ENCODE measurements at regions not wholly inside any gene's neighbourhood (a gene's known extent, or its start where the extent isn't known, plus 50 kb on each side); places are given as distances from the start of the nearest gene placed in this dataset.

GRCh38 chr12:19908830-19909229 lies 459.5 kb upstream of the PDE3A start:
- Histone ChIP-seq H3K79me1 (ENCODE audit: low read depth in 1 of 2, low read length in 2 of 2) (no peaks in the 10 kb centered on the region), H3K18ac (ENCODE audit: low read depth, low read length) (no peak overlapping the region), H4K5ac (ENCODE audit: low read depth, low read length) (no peak overlapping the region), H2BK20ac (ENCODE audit: low read depth, low read length) (no peak overlapping the region), H3K23ac (ENCODE audit: low read depth, low read length) (no peak overlapping the region), H3K14ac (replicated peaks; ENCODE audit: low read depth, low read length) (no peak overlapping the region), H3K9me1 (ENCODE audit: insufficient read depth, low read length) (no peaks in the 10 kb centered on the region), H2AK9ac (replicated peaks; ENCODE audit: low read depth, low read length, poor library complexity) (no peak overlapping the region), H4K91ac (ENCODE audit: insufficient read depth, low read depth, low read length) (no peak overlapping the region), H3K27ac (ENCODE audit: insufficient read depth, low read length) (no peak overlapping the region), H4K20me1 (ENCODE audit: insufficient read depth, low read length) (no peaks in the 10 kb centered on the region), H2BK120ac (ENCODE audit: low read depth, low read length) (no peak overlapping the region), H3K4ac (ENCODE audit: low read depth, low read length) (no peak overlapping the region), H2AK5ac (ENCODE audit: low read depth, low read length) (no peak overlapping the region), H3K9me3 (ENCODE audit: control insufficient read depth, insufficient read depth, low read length) (no peaks in the 10 kb centered on the region), H4K8ac (ENCODE audit: low read depth in 2 of 2, low read length in 2 of 2) (no peak overlapping the region), H3K4me1 (ENCODE audit: control insufficient read depth, insufficient read depth, low read length) (no peaks in the 10 kb centered on the region), H3K9ac (ENCODE audit: low read depth, low read length) (no peak overlapping the region), H3K36me3 (ENCODE audit: control insufficient read depth, insufficient read depth, low read length) (no peaks in the 10 kb centered on the region), H3K4me2 (ENCODE audit: low read depth, low read length) (no peak overlapping the region), H2BK15ac (ENCODE audit: low read depth, low read length) (no peak overlapping the region), H3K56ac (ENCODE audit: extremely low read depth, insufficient read depth, low read length) (no peak overlapping the region), H3K4me3 (ENCODE audit: insufficient read depth, low read depth, low read length) (no peak overlapping the region), H2BK5ac (ENCODE audit: low read depth, low read length, poor library complexity, severe bottlenecking) (no peak overlapping the region), H3K27me3 (ENCODE audit: control insufficient read depth, insufficient read depth, low read length) (no peaks in the 10 kb centered on the region), H2AFZ (replicated peaks; ENCODE audit: low read length, poor library complexity) (no peak overlapping the region)
- ChIA-PET CTCF (no interaction called here), POLR2A (ENCODE audit: unreplicated experiment) (interaction anchor here (0.6 kb wide), 1 partner anchor 264 kb away, joined by 3 read pairs; no protein-coding TSS in a partner anchor)
- no CpG with 5 or more reads among the region's 3 CpGs for WGBS, 2 experiments (ENCODE audit: extremely low coverage in 2 of 2, insufficient read length in 1 of 2)
- no peak for ATAC-seq (ENCODE audit: low read depth)
- BruUV-seq (replicated peaks): no TSS peak
- TF ChIP-seq, protein P1, sequence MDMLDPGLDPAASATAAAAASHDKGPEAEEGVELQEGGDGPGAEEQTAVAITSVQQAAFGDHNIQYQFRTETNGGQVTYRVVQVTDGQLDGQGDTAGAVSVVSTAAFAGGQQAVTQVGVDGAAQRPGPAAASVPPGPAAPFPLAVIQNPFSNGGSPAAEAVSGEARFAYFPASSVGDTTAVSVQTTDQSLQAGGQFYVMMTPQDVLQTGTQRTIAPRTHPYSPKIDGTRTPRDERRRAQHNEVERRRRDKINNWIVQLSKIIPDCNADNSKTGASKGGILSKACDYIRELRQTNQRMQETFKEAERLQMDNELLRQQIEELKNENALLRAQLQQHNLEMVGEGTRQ (IDR thresholded peaks at IDR 0.05; ENCODE audit: low read depth, low read length): no peak
- no peak for TF ChIP-seq CEBPB (IDR thresholded peaks at IDR 0.05; ENCODE audit: low read depth, low read length)
- TF ChIP-seq BHLHE40 (IDR thresholded peaks at IDR 0.05; ENCODE audit: low read depth, low read length): no peak
- TF ChIP-seq FOS (IDR thresholded peaks at IDR 0.05; ENCODE audit: low read depth, low read length): no peak
- TF ChIP-seq ELK1 (IDR thresholded peaks at IDR 0.05; ENCODE audit: borderline replicate concordance, low read depth, low read length): no peak
- TF ChIP-seq MXI1 (IDR thresholded peaks at IDR 0.05; ENCODE audit: borderline replicate concordance, low read depth, low read length): no peak
- TF ChIP-seq CHD1 (IDR thresholded peaks at IDR 0.05; ENCODE audit: low read depth, low read length): no peak
- no peak for TF ChIP-seq NFE2L2 (IDR thresholded peaks at IDR 0.05; ENCODE audit: low read depth, low read length)
- no peak for TF ChIP-seq RCOR1 (IDR thresholded peaks at IDR 0.05; ENCODE audit: insufficient replicate concordance, low read length)
- TF ChIP-seq SMC3 (IDR thresholded peaks at IDR 0.05; ENCODE audit: low read depth, low read length): no peak
- no peak for TF ChIP-seq MAFK (IDR thresholded peaks at IDR 0.05; ENCODE audit: low read depth, low read length)
- TF ChIP-seq RAD21 (IDR thresholded peaks at IDR 0.05; ENCODE audit: low read length): no peak
- no peak for TF ChIP-seq POLR2A (IDR thresholded peaks at IDR 0.05; ENCODE audit: low read depth, low read length)
- no peak for TF ChIP-seq MAZ (IDR thresholded peaks at IDR 0.05; ENCODE audit: borderline replicate concordance, low read depth, low read length)
- no peak for TF ChIP-seq RFX5 (IDR thresholded peaks at IDR 0.05; ENCODE audit: low read depth, low read length)
- TF ChIP-seq, protein P2, sequence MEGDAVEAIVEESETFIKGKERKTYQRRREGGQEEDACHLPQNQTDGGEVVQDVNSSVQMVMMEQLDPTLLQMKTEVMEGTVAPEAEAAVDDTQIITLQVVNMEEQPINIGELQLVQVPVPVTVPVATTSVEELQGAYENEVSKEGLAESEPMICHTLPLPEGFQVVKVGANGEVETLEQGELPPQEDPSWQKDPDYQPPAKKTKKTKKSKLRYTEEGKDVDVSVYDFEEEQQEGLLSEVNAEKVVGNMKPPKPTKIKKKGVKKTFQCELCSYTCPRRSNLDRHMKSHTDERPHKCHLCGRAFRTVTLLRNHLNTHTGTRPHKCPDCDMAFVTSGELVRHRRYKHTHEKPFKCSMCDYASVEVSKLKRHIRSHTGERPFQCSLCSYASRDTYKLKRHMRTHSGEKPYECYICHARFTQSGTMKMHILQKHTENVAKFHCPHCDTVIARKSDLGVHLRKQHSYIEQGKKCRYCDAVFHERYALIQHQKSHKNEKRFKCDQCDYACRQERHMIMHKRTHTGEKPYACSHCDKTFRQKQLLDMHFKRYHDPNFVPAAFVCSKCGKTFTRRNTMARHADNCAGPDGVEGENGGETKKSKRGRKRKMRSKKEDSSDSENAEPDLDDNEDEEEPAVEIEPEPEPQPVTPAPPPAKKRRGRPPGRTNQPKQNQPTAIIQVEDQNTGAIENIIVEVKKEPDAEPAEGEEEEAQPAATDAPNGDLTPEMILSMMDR (conservative IDR thresholded peaks at IDR 0.05; ENCODE audit: low read depth, low read length): no peak
- dilution Hi-C loops (cut with HindIII; ENCODE audit: low sequenced_read_pairs, unreplicated experiment): no loop called here
- no peak for DNase-seq
- in situ Hi-C loops (cut with MboI; ENCODE audit: low sequenced_read_pairs): loop anchor here (25.0 kb wide), 1 partner anchor 303 kb away; no protein-coding TSS in a partner anchor
- intact Hi-C loops (cut with micrococcal nuclease): loop anchor here (5.0 kb wide), 1 partner anchor 152 kb away; no protein-coding TSS in a partner anchor
